HCT116 (cell line): ENCODE measurements at regions not wholly inside any gene's neighbourhood (a gene's known extent, or its start where the extent isn't known, plus 50 kb on each side); places are given as distances from the start of the nearest gene placed in this dataset.

Experiments
- ATAC-seq: fragments of 200-7000 bp; cut with Tn5 transposase; 2 replicates; pipeline ENCODE4 v1.9.1; 2020; ENCODE audit warnings: mild to moderate bottlenecking, moderate library complexity
- BruUV-seq: library from RNA; stranded (reverse); fragments of 400-500 nt; replicated peaks from 2 replicates; lab custom pipeline; 2021; lab: Mats Ljungman, UMichigan
- CTCF ChIA-PET: fragments of 300-600 bp; sonication (Branson Sonifier 250); formaldehyde crosslinking; loops from one replicate; lab custom pipeline; 2021; ENCODE audit warnings: antibody characterized with exemption; lab: Charles Lee
- POLR2A ChIA-PET: fragments of 300-600, 350-600 bp; sonication (Branson Sonifier 250); formaldehyde crosslinking; loops from one replicate; lab custom pipeline; 2021; ENCODE audit warnings: antibody characterized with exemption; lab: Charles Lee
- RAD21 ChIA-PET, 2 experiments: fragments of 300-600 bp; sonication (Branson Sonifier 250); formaldehyde crosslinking; loops; one replicate each; lab custom pipeline; 2023; ENCODE audit warnings: low total read pairs in 2 of 2; ENCODE audit not compliant: uncharacterized antibody in 2 of 2, unreplicated experiment in 2 of 2, low non-redundant PET in 1 of 2; lab: Charles Lee
- DNase-seq: peaks from one replicate; pipeline ENCODE4 v3.0.0-alpha.2; 2010; ENCODE audit warnings: low read depth, low spot score
- H2AFZ ChIP-seq: fragments of 200-600 bp; shearing (Covaris generic), sonication (generic); 2 replicates; pipeline ENCODE4 v1.6.1; 2017; ENCODE audit warnings: low read depth, mixed run types, mixed read lengths, antibody characterized with exemption, low read length; ENCODE audit not compliant: poor library complexity, severe bottlenecking
- H3K27ac ChIP-seq: 2 replicates; pipeline ENCODE4 v1.5.1; 2012; ENCODE audit warnings: low read depth, low read length
- H3K27me3 ChIP-seq: fragments of 200-600 bp; sonication (generic); 2 replicates; pipeline ENCODE4 v1.6.1; 2016; ENCODE audit warnings: mixed run types, low read length, mixed read lengths; ENCODE audit not compliant: insufficient read depth
- H3K36me3 ChIP-seq, 2 experiments: fragments of 200-500 bp in 1 of 2; fragments of 200-600 bp in 1 of 2; sonication (Bioruptor generic) in 1 of 2; sonication (generic) in 1 of 2; 2 replicates each; pipeline versions ENCODE4 v1.5.1 to v1.6.1; 2014 to 2016; ENCODE audit warnings: low read length in 2 of 2, inconsistent platforms in 1 of 2, mixed read lengths in 1 of 2, mixed run types in 1 of 2; ENCODE audit not compliant: insufficient read depth in 2 of 2, control insufficient read depth in 1 of 2
- H3K4me1 ChIP-seq, 2 experiments: fragments of 200-600 bp in 1 of 2; sonication (generic) in 1 of 2; 2 replicates each; pipeline versions ENCODE4 v1.5.1 to v1.6.1; 2012 to 2017; ENCODE audit warnings: low read length in 2 of 2, inconsistent platforms in 1 of 2, mild to moderate bottlenecking in 1 of 2, mixed read lengths in 1 of 2, mixed run types in 1 of 2, moderate library complexity in 1 of 2; ENCODE audit not compliant: insufficient read depth in 2 of 2, control insufficient read depth in 1 of 2
- H3K4me2 ChIP-seq: fragments of 200-600 bp; sonication (generic); 2 replicates; pipeline ENCODE4 v1.6.1; 2017; ENCODE audit warnings: mixed run types, low read length, mixed read lengths
- H3K4me3 ChIP-seq, 2 experiments: fragments of 200-600 bp in 1 of 2; sonication (generic) in 1 of 2; replicated peaks in 1 of 2; 2 replicates each; pipeline ENCODE4 v1.5.1; 2011 to 2016; ENCODE audit warnings: low read length in 2 of 2, control low read depth in 1 of 2, low read depth in 1 of 2, mild to moderate bottlenecking in 1 of 2, mixed read lengths in 1 of 2, mixed run types in 1 of 2
- H3K79me2 ChIP-seq: fragments of 200-600 bp; sonication (generic); 2 replicates; pipeline ENCODE4 v1.6.1; 2017; ENCODE audit warnings: mild to moderate bottlenecking, mixed run types, low read length, moderate library complexity, mixed read lengths; ENCODE audit not compliant: insufficient read depth
- H3K9ac ChIP-seq: fragments of 200-600 bp; sonication (generic); 2 replicates; pipeline ENCODE4 v1.6.1; 2016; ENCODE audit warnings: low read length, mixed read lengths
- H3K9me2 ChIP-seq: fragments of 200-600 bp; sonication (generic), shearing (Covaris generic); 2 replicates; pipeline ENCODE4 v1.6.1; 2017; ENCODE audit warnings: mixed run types, mild to moderate bottlenecking, moderate library complexity; ENCODE audit not compliant: insufficient read depth
- H3K9me3 ChIP-seq, 2 experiments: fragments of 200-500 bp in 1 of 2; fragments of 200-600 bp in 1 of 2; sonication (Bioruptor generic) in 1 of 2; sonication (generic) in 1 of 2; 2 replicates each; pipeline ENCODE4 v1.6.1; 2014 to 2017; ENCODE audit warnings: low read length in 2 of 2, mixed read lengths in 2 of 2, inconsistent platforms in 1 of 2, low read depth in 1 of 2, mild to moderate bottlenecking in 1 of 2, mixed run types in 1 of 2, moderate library complexity in 1 of 2; ENCODE audit not compliant: control insufficient read depth in 1 of 2, insufficient read depth in 1 of 2
- H4K20me1 ChIP-seq: fragments of 200-600 bp; sonication (generic), shearing (Covaris generic); 2 replicates; pipeline ENCODE4 v1.6.1; 2017; ENCODE audit warnings: mixed run types, mild to moderate bottlenecking, moderate library complexity; ENCODE audit not compliant: insufficient read depth
- CBX3 ChIP-seq: IDR thresholded peaks from 2 replicates; pipeline ENCODE4 v1.6.1; 2012; ENCODE audit warnings: low read depth
- EZH2 ChIP-seq: fragments of 200-600 bp; sonication (generic); IDR thresholded peaks from 2 replicates; pipeline ENCODE4 v1.6.1; 2017; ENCODE audit warnings: antibody characterized with exemption, mixed run types
- FOSL1 ChIP-seq: IDR thresholded peaks from 2 replicates; pipeline ENCODE4 v1.6.1; 2012; ENCODE audit warnings: low read depth
- POLR2A ChIP-seq: IDR thresholded peaks from 2 replicates; pipeline ENCODE4 v1.7.0; 2011; ENCODE audit warnings: borderline replicate concordance; ENCODE audit not compliant: insufficient read depth, insufficient read length; ENCODE audit errors: extremely low read depth
- POLR2AphosphoS5 ChIP-seq: IDR thresholded peaks from 2 replicates; pipeline ENCODE4 v1.6.1; 2011; ENCODE audit warnings: mild to moderate bottlenecking, low read depth, low read length, moderate library complexity
- RAD21 ChIP-seq: IDR thresholded peaks from 2 replicates; pipeline ENCODE4 v1.6.1; 2012; ENCODE audit warnings: low read depth, mild to moderate bottlenecking
- REST ChIP-seq: IDR thresholded peaks from 2 replicates; pipeline ENCODE4 v1.6.1; 2012; ENCODE audit warnings: low read depth
- SP1 ChIP-seq: IDR thresholded peaks from 2 replicates; pipeline ENCODE4 v1.6.1; 2012; ENCODE audit warnings: low read depth
- SRF ChIP-seq: IDR thresholded peaks from 2 replicates; pipeline ENCODE4 v1.6.1; 2012; ENCODE audit warnings: low read depth
- TCF7L2 ChIP-seq: IDR thresholded peaks from 2 replicates; pipeline ENCODE4 v1.7.0; 2011; ENCODE audit warnings: borderline replicate concordance, inconsistent platforms; ENCODE audit not compliant: insufficient read depth, insufficient read length; ENCODE audit errors: extremely low read depth
- ZBTB33 ChIP-seq: IDR thresholded peaks from 2 replicates; pipeline ENCODE4 v1.6.1; 2011; ENCODE audit warnings: mild to moderate bottlenecking, low read length, moderate library complexity; ENCODE audit not compliant: insufficient replicate concordance; ENCODE audit errors: extremely low read depth
- ZFX ChIP-seq: fragments of 450-650 bp; IDR thresholded peaks from 2 replicates; pipeline ENCODE4 v1.6.1; 2017
- intact Hi-C: fragments of 100-400 bp; cut with micrococcal nuclease; formaldehyde crosslinking; loops from 2 replicates; pipeline ENCODE4 v1.10.0; 2022
- TF ChIP-seq, protein P1 (sequence below): IDR thresholded peaks from 2 replicates; pipeline ENCODE4 v1.6.1; 2012
- TF ChIP-seq, protein P2 (sequence below), 3 experiments: fragments of 200-600 bp in 1 of 3; sonication (generic) in 1 of 3; IDR thresholded peaks in 2 of 3; conservative IDR thresholded peaks in 1 of 3; 2 replicates each; pipeline ENCODE4 v1.5.1; 2012 to 2017; ENCODE audit warnings: low read depth in 2 of 3, low read length in 2 of 3, antibody characterized with exemption in 1 of 3, borderline replicate concordance in 1 of 3, control low read depth in 1 of 3, mild to moderate bottlenecking in 1 of 3, mixed read lengths in 1 of 3, mixed run types in 1 of 3, moderate library complexity in 1 of 3; ENCODE audit not compliant: insufficient read depth in 1 of 3

DNA sequence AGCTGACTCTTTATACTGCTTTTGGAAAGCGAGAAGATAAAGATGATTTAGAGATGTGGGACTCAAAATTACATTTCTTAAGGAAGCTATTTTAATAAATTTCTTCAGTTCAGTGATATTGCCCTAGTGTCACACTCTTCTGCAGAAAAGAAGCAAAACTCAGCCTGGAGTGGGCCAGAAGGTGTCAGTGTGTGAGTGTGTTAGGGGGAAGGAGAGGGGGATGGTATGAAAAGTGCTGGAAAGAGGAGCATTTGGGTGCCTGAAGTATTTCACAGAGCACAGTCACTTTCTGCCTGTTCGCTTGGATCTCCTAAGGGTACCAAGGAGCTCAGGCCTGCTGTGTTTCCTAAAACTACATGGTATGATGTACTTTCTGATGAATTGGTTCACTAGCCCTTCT, 84.5 kb upstream of the FRY start:
- intact Hi-C loops, result no loop called here
- no peak overlapping the region for H3K4me3 ChIP-seq
- no peak for DNase-seq
- CTCF ChIA-PET, result no interaction called here
- H3K79me2 ChIP-seq, result no peaks in the 10 kb centered on the region
- RAD21 ChIA-PET, result no interaction called here
- no peaks in the 10 kb centered on the region for H4K20me1 ChIP-seq
- POLR2A ChIA-PET, result no interaction called here
- no peak overlapping the region for H2AFZ ChIP-seq
- no TSS peak for BruUV-seq
- TF ChIP-seq REST (no peak), RAD21 (peak; percentile 29; the same call in 1 of the 2 replicates)
- TF ChIP-seq, all 23 proteins: peak for 1
- H3K4me2 ChIP-seq, result no peak overlapping the region
- no peaks in the 10 kb centered on the region for H3K9me3 ChIP-seq
- H3K4me1 ChIP-seq, result peaks cover 0 to 6% of the 10 kb centered on the region in 2 experiments; a peak in 2 of 4 replicates
- H3K9ac ChIP-seq, result no peak overlapping the region
- no peak for ATAC-seq
- H3K27ac ChIP-seq, result no peak overlapping the region
- H3K27me3 ChIP-seq, result no peaks in the 10 kb centered on the region
- no peaks in the 10 kb centered on the region for H3K9me2 ChIP-seq
- no peaks in the 10 kb centered on the region for H3K36me3 ChIP-seq

- CTCF ChIA-PET, result no interaction called here
- POLR2A ChIA-PET, result no interaction called here
- RAD21 ChIA-PET, result no interaction called here
- Histone ChIP-seq H3K9me3 (no peaks in the 10 kb centered on the region), H3K79me2 (no peaks in the 10 kb centered on the region), H3K9ac (no peak overlapping the region), H3K27me3 (no peaks in the 10 kb centered on the region), H2AFZ (no peak overlapping the region), H3K9me2 (no peaks in the 10 kb centered on the region), H4K20me1 (no peaks in the 10 kb centered on the region), H3K4me3 (no peak overlapping the region), H3K4me2 (no peak overlapping the region), H3K4me1 (peaks cover 0 to 6% of the 10 kb centered on the region in 2 experiments; a peak in 2 of 4 replicates), H3K27ac (no peak overlapping the region), H3K36me3 (no peaks in the 10 kb centered on the region)
- no TSS peak for BruUV-seq
- ATAC-seq (no peak), DNase-seq (no peak)
- intact Hi-C loops, result no loop called here
- TF ChIP-seq POLR2AphosphoS5 (no peak), POLR2A (no peak), ZFX (no peak), ZBTB33 (no peak), SRF (no peak), CBX3 (no peak), EZH2 (no peak), TCF7L2 (no peak), FOSL1 (no peak), SP1 (no peak)
- TF ChIP-seq, protein P1, sequence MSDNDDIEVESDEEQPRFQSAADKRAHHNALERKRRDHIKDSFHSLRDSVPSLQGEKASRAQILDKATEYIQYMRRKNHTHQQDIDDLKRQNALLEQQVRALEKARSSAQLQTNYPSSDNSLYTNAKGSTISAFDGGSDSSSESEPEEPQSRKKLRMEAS, result no peak
- TF ChIP-seq, protein P2, sequence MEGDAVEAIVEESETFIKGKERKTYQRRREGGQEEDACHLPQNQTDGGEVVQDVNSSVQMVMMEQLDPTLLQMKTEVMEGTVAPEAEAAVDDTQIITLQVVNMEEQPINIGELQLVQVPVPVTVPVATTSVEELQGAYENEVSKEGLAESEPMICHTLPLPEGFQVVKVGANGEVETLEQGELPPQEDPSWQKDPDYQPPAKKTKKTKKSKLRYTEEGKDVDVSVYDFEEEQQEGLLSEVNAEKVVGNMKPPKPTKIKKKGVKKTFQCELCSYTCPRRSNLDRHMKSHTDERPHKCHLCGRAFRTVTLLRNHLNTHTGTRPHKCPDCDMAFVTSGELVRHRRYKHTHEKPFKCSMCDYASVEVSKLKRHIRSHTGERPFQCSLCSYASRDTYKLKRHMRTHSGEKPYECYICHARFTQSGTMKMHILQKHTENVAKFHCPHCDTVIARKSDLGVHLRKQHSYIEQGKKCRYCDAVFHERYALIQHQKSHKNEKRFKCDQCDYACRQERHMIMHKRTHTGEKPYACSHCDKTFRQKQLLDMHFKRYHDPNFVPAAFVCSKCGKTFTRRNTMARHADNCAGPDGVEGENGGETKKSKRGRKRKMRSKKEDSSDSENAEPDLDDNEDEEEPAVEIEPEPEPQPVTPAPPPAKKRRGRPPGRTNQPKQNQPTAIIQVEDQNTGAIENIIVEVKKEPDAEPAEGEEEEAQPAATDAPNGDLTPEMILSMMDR (IDR thresholded peaks at IDR 0.05 in 2 of 3, conservative IDR thresholded peaks at IDR 0.05 in 1 of 3; ENCODE audit: borderline replicate concordance in 1 of 3, insufficient read depth in 1 of 3, low read depth in 2 of 3, low read length in 2 of 3), result no peak
Observed at GRCh38 chr13:31947506-31947905, 84.1 kb upstream of the FRY start.
